OCI-LY7 (cell line): ENCODE measurements at regions not wholly inside any gene's neighbourhood (a gene's known extent, or its start where the extent isn't known, plus 50 kb on each side); places are given as distances from the start of the nearest gene placed in this dataset.

Source experiments
- BruUV-seq: library from RNA; stranded (reverse); fragments of 400-500 nt; replicated peaks from 2 replicates; lab custom pipeline; 2021; lab: Mats Ljungman, UMichigan
- CTCF ChIA-PET: fragments of 300-600 bp; sonication (Branson Sonifier 250); formaldehyde crosslinking; loops from one replicate; lab custom pipeline; 2022; ENCODE audit warnings: antibody characterized with exemption; ENCODE audit not compliant: unreplicated experiment; lab: Charles Lee
- POLR2A ChIA-PET: fragments of 300-600 bp; sonication (Branson Sonifier 250); formaldehyde crosslinking; loops from one replicate; lab custom pipeline; 2022; ENCODE audit warnings: antibody characterized with exemption; lab: Charles Lee
- DNase-seq: peaks from one replicate; pipeline ENCODE4 v3.0.0-alpha.2; 2015; ENCODE audit warnings: low spot score
- H2AFZ ChIP-seq: fragments of 200-600 bp; sonication (generic), shearing (Covaris generic); 2 replicates; pipeline ENCODE4 v1.6.1; 2014; ENCODE audit warnings: mild to moderate bottlenecking, antibody characterized with exemption, low read length, moderate library complexity
- H3K27ac ChIP-seq: fragments of 200-600 bp; sonication (generic); 2 replicates; pipeline ENCODE4 v1.5.1; 2014; ENCODE audit warnings: mixed run types, low read depth, mild to moderate bottlenecking, moderate library complexity, low read length, inconsistent platforms; ENCODE audit not compliant: poor library complexity, severe bottlenecking
- H3K36me3 ChIP-seq: fragments of 200-600 bp; sonication (generic); 2 replicates; pipeline ENCODE4 v1.6.1; 2014; ENCODE audit warnings: mild to moderate bottlenecking, antibody characterized with exemption, low read length, moderate library complexity, mixed read lengths; ENCODE audit not compliant: insufficient read depth
- H3K4me1 ChIP-seq: fragments of 200-600 bp; sonication (generic); 2 replicates; pipeline ENCODE4 v1.5.1; 2014; ENCODE audit warnings: mild to moderate bottlenecking, low read length; ENCODE audit not compliant: insufficient read depth, poor library complexity, severe bottlenecking
- H3K4me2 ChIP-seq: fragments of 200-600 bp; sonication (generic); 2 replicates; pipeline ENCODE4 v1.6.1; 2014; ENCODE audit warnings: mild to moderate bottlenecking, low read length
- H3K4me3 ChIP-seq: fragments of 200-600 bp; sonication (generic); 2 replicates; pipeline ENCODE4 v1.5.1; 2014; ENCODE audit warnings: mild to moderate bottlenecking, low read depth, low read length; ENCODE audit not compliant: poor library complexity, severe bottlenecking
- H3K79me2 ChIP-seq: fragments of 200-600 bp; sonication (generic); 2 replicates; pipeline ENCODE4 v1.6.1; 2016; ENCODE audit warnings: low read depth, mild to moderate bottlenecking, low read length, moderate library complexity, mixed read lengths; ENCODE audit not compliant: insufficient read depth
- H3K9me2 ChIP-seq: fragments of 200-600 bp; sonication (generic); 2 replicates; pipeline ENCODE4 v1.6.1; 2016; ENCODE audit warnings: mild to moderate bottlenecking, low read length, mixed read lengths; ENCODE audit not compliant: insufficient read depth
- H3K9me3 ChIP-seq: fragments of 200-600 bp; sonication (generic); 2 replicates; pipeline ENCODE4 v1.6.1; 2014; ENCODE audit warnings: mild to moderate bottlenecking, mixed run types, low read length, mixed read lengths
- H4K20me1 ChIP-seq: fragments of 200-600 bp; sonication (generic); 2 replicates; pipeline ENCODE4 v1.6.1; 2014; ENCODE audit warnings: mild to moderate bottlenecking, antibody characterized with exemption, low read length, moderate library complexity, mixed read lengths; ENCODE audit not compliant: insufficient read depth
- EZH2phosphoT487 ChIP-seq: fragments of 200-600 bp; sonication (generic); IDR thresholded peaks from 2 replicates; pipeline ENCODE4 v1.6.1; 2018; ENCODE audit warnings: low read depth, borderline replicate concordance, mild to moderate bottlenecking, mixed run types, antibody characterized with exemption, low read length, moderate library complexity, mixed read lengths
- intact Hi-C: fragments of 100-400 bp; cut with micrococcal nuclease; formaldehyde crosslinking; loops from one replicate; pipeline ENCODE4 v1.10.0; 2022; ENCODE audit not compliant: unreplicated experiment
- TF ChIP-seq, protein P1 (sequence below): fragments of 200-600 bp; sonication (generic); conservative IDR thresholded peaks from 2 replicates; pipeline ENCODE4 v1.5.1; 2014; ENCODE audit warnings: mild to moderate bottlenecking, antibody characterized with exemption, low read length, moderate library complexity, mixed read lengths

DNA sequence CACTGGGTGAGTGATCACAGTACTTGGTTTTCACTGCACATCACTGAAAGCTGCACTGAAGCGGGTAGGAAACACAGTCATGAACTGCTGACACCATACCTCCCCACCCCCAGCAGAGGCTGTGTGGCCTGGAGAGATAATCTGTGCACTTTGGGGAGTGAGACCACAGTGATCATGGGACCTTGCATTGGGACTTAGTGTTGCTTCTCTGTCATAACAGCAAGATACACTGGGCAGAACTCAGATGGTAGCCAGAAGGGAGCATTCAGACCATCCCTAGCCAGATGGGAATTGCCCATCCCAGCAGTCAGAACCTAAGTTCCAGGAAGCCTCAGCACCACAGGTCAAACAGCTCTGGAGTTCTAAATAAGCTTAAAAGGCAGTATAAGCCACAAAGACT, 346.4 kb upstream of the TMEM229A start:
- no peak for TF ChIP-seq EZH2phosphoT487
- TF ChIP-seq, protein P1, sequence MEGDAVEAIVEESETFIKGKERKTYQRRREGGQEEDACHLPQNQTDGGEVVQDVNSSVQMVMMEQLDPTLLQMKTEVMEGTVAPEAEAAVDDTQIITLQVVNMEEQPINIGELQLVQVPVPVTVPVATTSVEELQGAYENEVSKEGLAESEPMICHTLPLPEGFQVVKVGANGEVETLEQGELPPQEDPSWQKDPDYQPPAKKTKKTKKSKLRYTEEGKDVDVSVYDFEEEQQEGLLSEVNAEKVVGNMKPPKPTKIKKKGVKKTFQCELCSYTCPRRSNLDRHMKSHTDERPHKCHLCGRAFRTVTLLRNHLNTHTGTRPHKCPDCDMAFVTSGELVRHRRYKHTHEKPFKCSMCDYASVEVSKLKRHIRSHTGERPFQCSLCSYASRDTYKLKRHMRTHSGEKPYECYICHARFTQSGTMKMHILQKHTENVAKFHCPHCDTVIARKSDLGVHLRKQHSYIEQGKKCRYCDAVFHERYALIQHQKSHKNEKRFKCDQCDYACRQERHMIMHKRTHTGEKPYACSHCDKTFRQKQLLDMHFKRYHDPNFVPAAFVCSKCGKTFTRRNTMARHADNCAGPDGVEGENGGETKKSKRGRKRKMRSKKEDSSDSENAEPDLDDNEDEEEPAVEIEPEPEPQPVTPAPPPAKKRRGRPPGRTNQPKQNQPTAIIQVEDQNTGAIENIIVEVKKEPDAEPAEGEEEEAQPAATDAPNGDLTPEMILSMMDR, result no peak
- intact Hi-C loops, result no loop called here
- BruUV-seq, result no TSS peak

DNA sequence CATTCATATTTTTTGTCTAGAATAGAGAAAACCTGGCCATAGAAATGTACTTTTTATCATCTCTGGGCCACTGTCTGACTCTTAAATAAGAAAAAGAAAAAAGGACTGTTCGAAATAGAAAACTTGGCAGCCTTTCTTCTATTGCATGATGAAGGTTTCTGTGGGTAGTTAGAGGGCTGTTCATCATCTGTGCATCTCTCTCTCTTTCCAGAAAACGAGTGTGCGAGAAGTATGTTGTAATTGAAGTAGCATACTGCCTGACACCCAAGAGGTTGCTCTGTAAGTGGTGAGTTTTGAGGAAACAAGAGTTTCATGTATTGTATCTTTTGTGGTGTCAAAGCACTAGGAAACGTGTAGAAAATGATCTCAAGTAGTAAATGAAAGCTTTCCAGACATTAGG, 343.2 kb upstream of the TMEM229A start:
- CTCF ChIA-PET, result no interaction called here
- BruUV-seq, result no TSS peak
- no peak overlapping the region for H3K27ac ChIP-seq

More for the DNA sequence above, 346.4 kb upstream of the TMEM229A start:
- DNase-seq, result no peak
- Histone ChIP-seq H3K4me2 (no peak overlapping the region), H3K4me3 (no peak overlapping the region), H4K20me1 (no peaks in the 10 kb centered on the region), H3K36me3 (no peaks in the 10 kb centered on the region), H2AFZ (no peak overlapping the region), H3K79me2 (no peaks in the 10 kb centered on the region), H3K27ac (no peak overlapping the region), H3K9me2 (no peaks in the 10 kb centered on the region), H3K9me3 (no peaks in the 10 kb centered on the region), H3K4me1 (no peaks in the 10 kb centered on the region)
- ChIA-PET POLR2A (no interaction called here), CTCF (no interaction called here)

DNA sequence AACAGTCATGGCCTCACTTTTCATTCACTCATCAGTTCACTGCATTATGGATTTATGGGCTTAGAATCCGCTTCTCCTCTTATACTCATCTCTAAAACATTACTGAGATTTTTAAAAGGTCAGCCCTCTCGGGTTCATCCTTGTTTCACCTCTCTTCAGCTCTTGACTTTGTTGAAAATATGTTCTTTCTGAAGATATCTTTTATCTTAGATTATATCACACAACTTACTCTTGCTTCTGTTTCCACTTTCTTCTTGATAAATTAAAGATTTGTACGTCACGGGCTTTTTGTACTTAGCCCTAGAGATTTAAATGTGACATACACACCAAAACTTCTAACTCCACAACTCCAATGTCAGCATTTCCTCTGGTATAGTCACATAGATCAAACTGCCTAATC, 342.5 kb upstream of the TMEM229A start:
- no peak for DNase-seq
- Histone ChIP-seq H2AFZ (no peak overlapping the region), H3K36me3 (no peaks in the 10 kb centered on the region), H3K9me3 (no peaks in the 10 kb centered on the region), H3K4me3 (no peak overlapping the region), H3K4me1 (no peaks in the 10 kb centered on the region), H3K27ac (no peak overlapping the region), H4K20me1 (no peaks in the 10 kb centered on the region), H3K79me2 (no peaks in the 10 kb centered on the region), H3K9me2 (no peaks in the 10 kb centered on the region), H3K4me2 (no peak overlapping the region)
- ChIA-PET CTCF (no interaction called here), POLR2A (interaction anchor here (0.5 kb wide), 1 partner anchor 254 kb away, joined by 3 read pairs; no protein-coding TSS in a partner anchor)
- no peak for TF ChIP-seq EZH2phosphoT487
- TF ChIP-seq, protein P1, result no peak
- intact Hi-C loops, result no loop called here
- no TSS peak for BruUV-seq

More for the DNA sequence above, 343.2 kb upstream of the TMEM229A start:
- Histone ChIP-seq H3K4me1 (no peaks in the 10 kb centered on the region), H3K4me2 (no peak overlapping the region), H3K79me2 (no peaks in the 10 kb centered on the region), H3K4me3 (no peak overlapping the region), H3K36me3 (no peaks in the 10 kb centered on the region), H3K9me3 (no peaks in the 10 kb centered on the region), H2AFZ (no peak overlapping the region), H3K9me2 (no peaks in the 10 kb centered on the region), H4K20me1 (no peaks in the 10 kb centered on the region)
- POLR2A ChIA-PET, result no interaction called here
- TF ChIP-seq, protein P1, result no peak
- TF ChIP-seq EZH2phosphoT487, result no peak
- intact Hi-C loops, result no loop called here
- no peak for DNase-seq
